RWPE2 (cell line): ENCODE measurements at regions not wholly inside any gene's neighbourhood (a gene's known extent, or its start where the extent isn't known, plus 50 kb on each side); places are given as distances from the start of the nearest gene placed in this dataset.

Experiments
- ATAC-seq: fragments of 200-7000 bp; cut with Tn5 transposase; 3 replicates; pipeline ENCODE4 v1.9.1; 2021; ENCODE audit warnings: low read depth
- DNase-seq: peaks from one replicate; pipeline ENCODE4 v3.0.0-alpha.2; 2020; ENCODE audit warnings: low spot score
- H3K27ac ChIP-seq: fragments of 450-650 bp; 2 replicates; pipeline ENCODE4 v1.5.1; 2017; ENCODE audit warnings: mild to moderate bottlenecking; ENCODE audit not compliant: poor library complexity, severe bottlenecking
- H3K27me3 ChIP-seq: fragments of 250-450 bp; sonication (Bioruptor Pico); 2 replicates; pipeline ENCODE4 v1.5.1; 2021; ENCODE audit warnings: mild to moderate bottlenecking, moderate library complexity; ENCODE audit not compliant: insufficient read depth, poor library complexity, severe bottlenecking
- H3K36me3 ChIP-seq: fragments of 250-450 bp; sonication (Bioruptor Pico); 2 replicates; pipeline ENCODE4 v1.5.1; 2020; ENCODE audit warnings: low read depth, mild to moderate bottlenecking, moderate library complexity
- H3K4me1 ChIP-seq: fragments of 250-450 bp; sonication (Bioruptor Pico); 2 replicates; pipeline ENCODE4 v1.5.1; 2021; ENCODE audit warnings: mild to moderate bottlenecking, moderate library complexity; ENCODE audit not compliant: insufficient read depth, poor library complexity, severe bottlenecking
- H3K4me3 ChIP-seq: fragments of 250-450 bp; sonication (Bioruptor Pico); 2 replicates; pipeline ENCODE4 v1.5.1; 2021; ENCODE audit warnings: mild to moderate bottlenecking, moderate library complexity; ENCODE audit not compliant: severe bottlenecking
- H3K9me3 ChIP-seq: fragments of 250-450 bp; sonication (Bioruptor Pico); 2 replicates; pipeline ENCODE4 v1.5.1; 2021; ENCODE audit warnings: mild to moderate bottlenecking, moderate library complexity; ENCODE audit not compliant: severe bottlenecking
- TF ChIP-seq, protein P1 (sequence below): fragments of 450-650 bp; IDR thresholded peaks from one replicate; pipeline ENCODE4 v1.5.1; 2017; ENCODE audit warnings: mild to moderate bottlenecking, moderate library complexity; ENCODE audit not compliant: poor library complexity, severe bottlenecking

DNA sequence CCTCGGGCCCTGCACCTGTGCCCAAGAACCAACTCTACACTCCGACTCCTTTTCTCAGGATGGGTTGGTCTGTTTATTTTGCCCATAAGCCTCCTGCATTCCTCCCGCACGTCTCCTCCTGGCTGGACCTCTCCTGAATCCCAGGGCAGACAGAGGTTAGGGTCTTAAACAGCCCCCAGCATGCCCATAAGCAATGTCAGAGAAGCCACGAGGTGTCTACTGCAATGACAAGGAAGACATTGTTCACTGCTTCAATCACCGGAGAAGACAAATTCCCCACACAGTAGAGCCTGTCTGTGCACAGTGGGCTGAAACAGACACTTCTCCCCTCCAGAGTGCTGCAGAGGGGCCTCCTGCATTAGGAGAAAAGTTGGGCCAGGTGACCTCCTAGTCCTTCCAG, 230.6 kb upstream of the RPL38 start:
- Histone ChIP-seq H3K4me3 (no peak overlapping the region), H3K9me3 (no peaks in the 10 kb centered on the region), H3K27me3 (peaks cover 33% of the 10 kb centered on the region), H3K27ac (no peak overlapping the region), H3K4me1 (no peaks in the 10 kb centered on the region), H3K36me3 (no peaks in the 10 kb centered on the region)
- DNase-seq = no peak
- TF ChIP-seq, protein P1, sequence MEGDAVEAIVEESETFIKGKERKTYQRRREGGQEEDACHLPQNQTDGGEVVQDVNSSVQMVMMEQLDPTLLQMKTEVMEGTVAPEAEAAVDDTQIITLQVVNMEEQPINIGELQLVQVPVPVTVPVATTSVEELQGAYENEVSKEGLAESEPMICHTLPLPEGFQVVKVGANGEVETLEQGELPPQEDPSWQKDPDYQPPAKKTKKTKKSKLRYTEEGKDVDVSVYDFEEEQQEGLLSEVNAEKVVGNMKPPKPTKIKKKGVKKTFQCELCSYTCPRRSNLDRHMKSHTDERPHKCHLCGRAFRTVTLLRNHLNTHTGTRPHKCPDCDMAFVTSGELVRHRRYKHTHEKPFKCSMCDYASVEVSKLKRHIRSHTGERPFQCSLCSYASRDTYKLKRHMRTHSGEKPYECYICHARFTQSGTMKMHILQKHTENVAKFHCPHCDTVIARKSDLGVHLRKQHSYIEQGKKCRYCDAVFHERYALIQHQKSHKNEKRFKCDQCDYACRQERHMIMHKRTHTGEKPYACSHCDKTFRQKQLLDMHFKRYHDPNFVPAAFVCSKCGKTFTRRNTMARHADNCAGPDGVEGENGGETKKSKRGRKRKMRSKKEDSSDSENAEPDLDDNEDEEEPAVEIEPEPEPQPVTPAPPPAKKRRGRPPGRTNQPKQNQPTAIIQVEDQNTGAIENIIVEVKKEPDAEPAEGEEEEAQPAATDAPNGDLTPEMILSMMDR = no peak
- no peak for ATAC-seq

DNA sequence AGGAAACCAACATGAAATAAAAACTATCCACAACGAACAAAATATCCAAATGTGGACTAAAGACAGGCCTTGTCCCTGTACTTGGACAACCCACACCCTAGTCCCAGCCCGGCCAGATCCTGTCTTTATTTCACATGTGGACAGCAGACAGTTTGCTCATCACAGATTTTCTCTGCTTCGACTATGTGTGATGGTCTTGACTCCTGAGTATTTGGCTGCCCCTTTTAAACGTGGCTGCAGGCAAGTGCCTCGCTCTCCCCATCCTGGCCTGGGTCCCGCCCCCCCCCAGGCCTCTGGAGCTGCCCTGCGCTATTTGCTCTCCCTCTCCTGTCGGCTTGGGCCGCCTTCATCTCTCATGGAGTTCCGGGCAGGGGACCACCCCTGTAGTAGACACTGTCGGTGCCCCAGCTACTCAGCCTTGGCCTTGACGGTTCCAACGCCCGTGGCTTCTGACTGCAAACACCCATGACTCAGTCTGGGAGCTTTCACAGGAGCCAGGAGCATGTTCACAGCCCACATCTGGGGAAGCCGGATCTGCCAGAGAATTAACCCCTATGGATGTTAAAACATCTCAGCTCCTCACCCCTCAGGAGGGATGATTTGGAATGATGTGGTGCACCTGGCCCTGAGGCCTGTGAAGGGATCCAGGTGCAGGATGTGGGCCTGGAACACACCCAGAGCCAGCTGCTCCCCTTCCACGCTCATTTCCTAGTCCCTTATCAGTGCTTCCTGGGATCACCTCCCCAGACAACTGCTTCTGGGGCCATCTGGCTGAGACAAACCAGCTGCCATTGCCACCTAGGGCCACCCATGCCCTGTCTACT, 229.7 kb upstream of the RPL38 start:
- Histone ChIP-seq H3K4me1 (no peaks in the 10 kb centered on the region), H3K27me3 (peaks cover 34% of the 10 kb centered on the region), H3K27ac (no peak overlapping the region), H3K4me3 (no peak overlapping the region), H3K9me3 (no peaks in the 10 kb centered on the region), H3K36me3 (no peaks in the 10 kb centered on the region)
- ATAC-seq (no peak), DNase-seq (no peak)
- TF ChIP-seq, protein P1 = no peak

DNA sequence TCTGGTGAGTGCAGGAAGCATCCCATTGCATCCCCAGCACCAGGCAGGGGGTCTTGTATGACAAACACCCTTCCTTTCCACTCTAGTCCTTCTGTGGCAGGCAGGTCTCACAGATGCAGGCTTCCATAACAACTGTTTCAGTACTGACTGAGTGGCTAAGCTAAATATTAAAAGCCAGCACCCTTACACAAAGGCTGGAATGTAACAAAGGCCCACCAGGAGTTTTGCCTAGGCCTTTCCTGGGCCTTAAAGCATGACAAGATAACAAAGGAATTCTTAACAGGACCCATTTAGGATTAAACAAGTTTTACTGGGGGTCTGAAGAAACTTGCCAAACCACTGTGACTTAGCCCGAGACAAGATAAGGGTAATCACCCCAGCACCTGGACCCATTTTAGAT, 228.9 kb upstream of the RPL38 start:
- no peaks in the 10 kb centered on the region for H3K36me3 ChIP-seq
- no peak overlapping the region for H3K4me3 ChIP-seq
- DNase-seq (no peak), ATAC-seq (no peak)
- H3K27ac ChIP-seq = no peak overlapping the region
- no peaks in the 10 kb centered on the region for H3K9me3 ChIP-seq
- H3K27me3 ChIP-seq = peaks cover 33% of the 10 kb centered on the region
- TF ChIP-seq, protein P1 = no peak
- no peaks in the 10 kb centered on the region for H3K4me1 ChIP-seq

DNA sequence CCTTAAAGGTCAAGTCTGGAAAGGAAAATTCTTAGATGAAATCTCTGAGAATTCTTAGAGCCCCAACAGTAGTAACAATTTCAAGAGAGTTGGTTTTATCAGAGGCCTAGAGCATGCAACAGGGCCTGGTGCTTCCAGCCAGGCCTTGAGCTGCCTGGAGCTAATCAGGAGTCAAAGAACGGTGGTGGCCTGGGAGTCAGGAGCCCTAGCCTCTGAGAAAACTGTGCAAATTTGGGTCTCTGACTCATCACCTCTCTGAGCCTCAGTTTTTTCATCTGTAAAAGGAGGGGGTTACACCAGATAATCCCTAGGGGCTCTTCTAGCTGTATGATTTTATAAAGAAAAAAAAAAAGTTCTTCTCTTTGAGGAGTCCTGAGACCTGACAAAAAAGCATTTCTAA, 227.3 kb upstream of the RPL38 start:
- H3K27ac ChIP-seq = no peak overlapping the region
- H3K36me3 ChIP-seq = no peaks in the 10 kb centered on the region
- peaks cover 20% of the 10 kb centered on the region for H3K27me3 ChIP-seq
- no peaks in the 10 kb centered on the region for H3K4me1 ChIP-seq
- H3K4me3 ChIP-seq = no peak overlapping the region
- no peaks in the 10 kb centered on the region for H3K9me3 ChIP-seq
- TF ChIP-seq, protein P1 = no peak
- no peak for DNase-seq
- ATAC-seq = no peak

DNA sequence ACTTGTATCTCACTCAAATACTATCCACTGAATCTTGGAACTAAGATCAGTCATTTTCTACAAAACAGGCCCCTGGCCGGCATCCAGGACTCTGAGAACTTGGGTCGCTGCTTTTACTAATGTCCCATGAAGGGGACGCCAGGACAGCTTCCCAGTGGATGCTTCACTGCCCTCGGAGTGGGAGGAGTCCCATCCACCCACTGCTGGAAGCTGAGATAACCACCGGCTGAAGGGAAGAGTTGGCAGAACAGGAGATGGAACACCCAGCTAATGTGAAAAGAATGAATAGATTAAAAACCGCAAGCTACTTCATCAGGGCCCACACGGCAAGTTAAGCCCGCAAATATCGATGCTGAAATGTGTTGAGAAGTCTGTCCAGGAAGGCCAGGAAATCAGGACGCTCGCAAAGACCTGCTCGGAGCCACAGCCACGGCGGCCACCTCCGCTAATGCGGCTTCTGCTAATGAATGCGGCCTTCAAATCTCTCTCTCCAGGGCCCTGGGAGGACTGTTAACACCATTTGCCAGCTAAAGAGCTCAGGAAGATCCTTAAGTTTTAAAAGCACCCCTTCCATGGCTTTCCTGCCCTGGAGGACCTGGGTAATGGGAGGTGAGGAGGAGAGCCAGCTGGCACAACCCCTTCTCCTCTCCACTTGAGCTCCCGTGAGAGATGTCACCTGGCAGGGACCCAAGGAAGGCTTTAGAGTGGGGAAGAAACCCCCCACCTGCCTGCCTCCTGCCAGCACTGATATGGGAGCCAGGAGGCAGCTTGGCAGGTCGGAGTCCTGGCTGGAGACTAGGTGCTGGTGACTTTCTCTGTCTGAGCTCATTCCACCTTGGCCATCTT, 226.6 kb upstream of the RPL38 start:
- DNase-seq = no peak
- TF ChIP-seq, protein P1 = no peak
- Histone ChIP-seq H3K9me3 (no peaks in the 10 kb centered on the region), H3K36me3 (no peaks in the 10 kb centered on the region), H3K4me3 (no peak overlapping the region), H3K27me3 (peaks cover 20% of the 10 kb centered on the region), H3K27ac (no peak overlapping the region), H3K4me1 (no peaks in the 10 kb centered on the region)
- no peak for ATAC-seq
